T1000 (cell line): ENCODE measurements at regions not wholly inside any gene's neighbourhood (a gene's known extent, or its start where the extent isn't known, plus 50 kb on each side); places are given as distances from the start of the nearest gene placed in this dataset.

Source experiments
- DNase-seq: peaks from one replicate; lab custom pipeline; 2025; ENCODE audit warnings: mixed read lengths; lab: John Stamatoyannopoulos, UW

- no peak for DNase-seq
These were observed 432.4 kb upstream of the LUZP2 start for GRCh38 chr11:24064309-24064903.

DNA sequence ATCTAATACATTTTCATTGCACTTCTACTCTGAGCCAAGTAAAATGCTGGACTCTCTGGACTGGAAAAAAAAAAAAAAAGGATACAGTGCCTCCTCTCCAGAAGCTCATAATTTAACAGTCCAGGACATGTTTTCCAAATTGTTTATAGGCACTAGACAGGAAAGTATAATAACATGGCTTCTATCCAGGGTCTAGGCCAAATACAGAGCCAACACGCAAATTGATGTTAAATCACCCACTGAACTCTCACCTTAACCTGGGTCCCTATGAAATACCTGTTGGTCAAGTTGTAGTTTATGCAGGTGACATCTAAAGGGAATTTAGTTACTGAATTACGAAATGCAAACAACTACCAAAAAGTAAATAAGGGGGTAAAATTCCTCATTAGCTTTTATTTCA, 428.7 kb upstream of the LUZP2 start:
- no peak for DNase-seq

- no peak for DNase-seq
These were observed 426.4 kb upstream of the LUZP2 start for GRCh38 chr11:24070435-24070834.

- DNase-seq = no peak
These were observed 418.8 kb upstream of the LUZP2 start for GRCh38 chr11:24078018-24078417.

DNA sequence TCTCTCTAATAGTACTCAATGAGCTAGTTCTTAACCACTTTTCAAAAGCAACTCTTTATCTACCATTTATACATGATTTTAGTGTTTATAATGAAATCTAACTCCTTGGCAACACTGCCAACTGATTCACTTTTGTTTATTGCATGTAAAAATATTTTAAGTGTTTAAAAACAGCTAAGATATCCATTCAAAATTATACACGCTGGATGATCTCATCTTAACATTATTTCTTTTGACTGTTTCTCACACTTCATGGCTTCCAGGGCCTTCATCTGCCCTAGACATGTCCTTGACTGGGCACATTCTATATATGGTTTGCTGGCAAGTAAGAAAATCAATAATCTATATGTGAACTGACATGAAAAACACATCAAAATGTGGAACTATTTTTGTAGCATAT, 414.6 kb upstream of the LUZP2 start:
- no peak for DNase-seq

- no peak for DNase-seq
These were observed 414.0 kb upstream of the LUZP2 start for GRCh38 chr11:24082860-24083259.

GRCh38 chr11:24084956-24085355, 411.9 kb upstream of the LUZP2 start:
- no peak for DNase-seq

GRCh38 chr11:24086921-24087320, 409.9 kb upstream of the LUZP2 start:
- no peak for DNase-seq

- no peak for DNase-seq
These were observed 405.3 kb upstream of the LUZP2 start for GRCh38 chr11:24091594-24091993.

DNA sequence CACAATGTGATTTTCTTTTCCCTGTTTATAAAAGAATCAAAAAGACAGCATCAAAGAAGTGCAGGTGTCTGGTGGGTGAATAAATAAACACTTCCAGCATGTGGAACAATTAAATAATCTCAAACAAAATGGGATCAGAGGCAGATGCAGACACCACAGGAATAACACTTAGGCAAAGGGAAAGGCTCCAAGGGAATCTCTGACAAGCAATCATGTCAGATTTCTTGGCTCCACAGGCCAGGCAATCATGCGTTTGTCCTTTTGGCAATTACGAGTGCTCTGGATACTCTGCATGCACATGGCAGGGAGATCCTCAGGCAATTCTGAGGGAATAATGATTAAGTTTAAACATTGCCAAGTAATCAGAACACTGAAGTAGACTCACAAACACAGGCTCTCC, 403.5 kb upstream of the LUZP2 start:
- no peak for DNase-seq

DNA sequence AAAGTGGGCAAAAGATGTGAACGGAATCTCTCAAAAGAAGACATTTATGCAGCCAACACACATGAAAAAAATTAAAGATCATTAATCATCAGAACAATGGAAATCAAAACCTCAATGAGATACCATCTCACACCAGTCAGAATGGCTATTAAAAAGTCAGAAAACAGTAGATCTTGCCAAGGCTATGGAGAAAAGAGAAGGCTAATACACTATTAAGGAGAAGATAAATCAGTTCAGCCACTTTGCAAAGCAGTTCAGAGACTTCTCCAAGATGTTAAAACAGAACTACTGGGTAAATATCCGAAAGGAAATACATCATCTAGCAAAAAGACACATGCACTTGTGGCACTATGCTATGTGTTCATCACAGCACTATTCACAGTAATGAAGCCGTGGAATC, 388.2 kb upstream of the LUZP2 start:
- DNase-seq = no peak

- no peak for DNase-seq
These were observed 374.6 kb upstream of the LUZP2 start for GRCh38 chr11:24122291-24122690.

GRCh38 chr11:24124876-24125275, 372.0 kb upstream of the LUZP2 start:
- no peak for DNase-seq

GRCh38 chr11:24131698-24132097, 365.2 kb upstream of the LUZP2 start:
- no peak for DNase-seq

- no peak for DNase-seq
These were observed 364.4 kb upstream of the LUZP2 start for GRCh38 chr11:24132471-24132870.

- no peak for DNase-seq
These were observed 361.8 kb upstream of the LUZP2 start for GRCh38 chr11:24134879-24135589.

DNA sequence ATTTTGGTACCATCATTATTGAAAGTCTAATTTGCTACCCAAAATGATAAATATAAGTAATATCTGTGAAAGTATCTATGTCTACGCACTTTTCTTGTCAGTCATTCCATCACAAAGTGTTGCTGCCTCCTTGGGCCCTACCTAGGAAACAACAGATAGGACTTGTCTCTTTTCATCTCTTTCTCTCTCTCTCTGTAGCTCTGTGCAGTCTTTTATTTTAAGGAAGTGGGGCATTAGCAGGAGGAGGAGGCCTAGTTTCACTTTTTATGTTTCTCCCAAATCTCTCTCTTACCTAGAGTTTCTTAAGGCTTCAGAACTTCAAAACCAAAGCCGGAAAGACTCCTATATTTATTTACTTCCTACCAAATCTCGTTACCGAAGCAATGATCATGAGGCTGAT, 354.8 kb upstream of the LUZP2 start:
- DNase-seq = no peak

DNA sequence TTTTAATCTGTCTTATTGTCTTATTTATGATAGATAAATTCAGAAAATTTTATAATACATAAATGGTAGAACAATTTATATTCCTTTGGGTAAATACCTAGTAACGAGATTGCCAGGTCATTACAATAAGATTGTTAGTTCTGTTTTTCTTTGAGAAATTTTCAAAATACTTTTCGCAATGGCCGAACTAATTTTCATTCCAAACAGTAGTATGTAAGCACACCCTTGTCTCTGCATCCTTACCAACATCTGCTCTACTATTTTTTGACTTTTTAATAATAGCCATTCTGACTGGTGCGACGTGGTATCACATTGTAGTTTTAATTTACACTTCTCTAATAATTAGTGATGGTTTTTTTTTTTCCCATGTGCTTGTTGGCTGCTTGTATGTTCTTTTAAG, 351.4 kb upstream of the LUZP2 start:
- DNase-seq = no peak

DNA sequence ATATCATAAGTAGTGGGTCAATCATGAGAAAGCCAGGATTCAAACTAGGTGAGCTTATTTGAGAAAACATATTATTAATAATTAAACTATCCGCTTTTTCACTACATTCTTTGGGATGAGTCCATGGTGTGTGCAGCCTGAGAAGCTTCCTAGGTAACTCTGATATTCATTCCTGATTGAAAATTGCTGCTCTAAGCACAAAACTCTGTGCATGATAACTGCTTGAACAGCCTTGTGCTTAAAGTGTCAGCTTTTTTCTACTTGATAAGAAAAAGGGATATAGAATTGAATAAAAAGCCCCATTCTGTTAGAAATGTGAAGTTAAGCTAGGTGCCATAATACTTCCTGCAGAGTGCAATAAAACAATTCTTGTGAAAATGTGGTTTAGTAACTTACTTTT, 343.5 kb upstream of the LUZP2 start:
- no peak for DNase-seq

DNA sequence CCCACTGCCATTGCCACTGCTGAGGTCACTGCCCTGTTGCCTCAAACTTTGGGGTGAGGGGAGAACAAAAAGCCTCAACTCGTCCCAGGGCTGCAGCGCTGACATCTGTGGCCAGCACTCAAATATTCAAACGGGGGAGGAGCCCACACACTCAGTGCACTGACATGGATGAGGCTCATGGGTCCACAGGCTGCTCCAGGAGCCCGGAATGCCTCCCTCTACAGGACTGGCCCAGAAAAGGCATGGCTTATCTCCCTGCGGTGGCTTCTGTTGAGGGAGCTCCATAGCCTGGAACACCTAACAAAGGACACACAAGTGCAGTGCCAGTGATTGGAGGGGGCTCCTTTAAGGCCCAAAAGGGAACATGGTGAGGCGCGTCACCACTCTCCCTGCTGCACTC, 341.1 kb upstream of the LUZP2 start:
- no peak for DNase-seq

GRCh38 chr11:24157316-24157715, 339.5 kb upstream of the LUZP2 start:
- no peak for DNase-seq

DNA sequence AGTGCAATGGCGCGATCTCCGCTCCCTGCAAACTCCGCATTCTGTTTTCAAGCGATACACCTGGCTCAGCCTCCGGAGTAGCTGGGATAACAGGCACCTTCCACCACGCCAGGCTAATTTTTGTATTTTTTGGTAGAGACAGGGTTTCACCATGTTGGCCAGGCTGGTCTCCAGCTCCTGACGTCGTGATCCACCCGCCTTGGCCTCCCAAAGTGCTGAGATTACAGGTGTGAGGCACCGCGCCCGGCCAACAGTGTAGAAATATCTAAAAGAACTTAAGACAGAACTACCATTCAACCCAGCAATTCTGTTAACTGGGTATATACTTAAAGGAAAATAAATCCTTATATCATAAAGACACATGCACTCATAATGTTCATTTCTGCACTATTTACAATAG, 335.3 kb upstream of the LUZP2 start:
- DNase-seq = no peak

DNA sequence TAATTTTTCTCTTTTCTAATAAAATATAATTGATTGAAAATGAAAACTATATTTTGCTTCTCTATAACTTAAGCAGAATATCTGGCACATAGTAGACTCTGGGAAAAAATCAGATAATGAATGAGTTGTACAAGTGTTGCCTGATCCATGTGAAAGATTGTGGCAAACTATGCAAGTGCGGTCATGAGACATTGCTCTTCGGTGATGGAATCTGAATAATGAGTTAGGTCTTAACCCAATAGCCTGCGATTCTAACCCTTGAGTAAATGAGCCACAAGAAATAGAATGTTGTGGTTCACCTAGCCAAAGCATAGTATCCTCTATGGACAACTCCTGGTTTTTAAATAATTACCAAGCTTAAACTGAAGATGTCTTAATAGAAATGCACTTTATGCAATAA, 333.7 kb upstream of the LUZP2 start:
- DNase-seq = no peak

DNA sequence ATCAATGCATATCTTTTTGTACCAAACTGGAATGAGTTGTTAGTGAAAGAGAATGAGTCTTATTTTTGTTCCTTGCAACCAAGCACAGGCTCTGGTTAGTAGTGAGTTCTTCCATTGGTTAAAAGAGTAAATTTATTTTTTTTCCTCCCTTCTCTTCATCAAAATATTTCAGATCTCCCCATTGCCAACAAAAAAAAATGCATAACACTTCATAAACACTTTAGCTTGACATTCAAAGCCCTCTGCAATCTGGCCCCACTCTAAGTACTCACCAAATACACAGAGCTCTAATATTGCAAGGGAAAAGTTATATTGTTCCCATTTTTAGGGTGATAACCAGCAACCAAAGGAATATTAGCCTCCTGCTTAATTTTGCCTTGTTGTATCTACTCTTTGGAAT, 333.0 kb upstream of the LUZP2 start:
- no peak for DNase-seq
